HCT116 (cell line): ENCODE measurements at regions not wholly inside any gene's neighbourhood (a gene's known extent, or its start where the extent isn't known, plus 50 kb on each side); places are given as distances from the start of the nearest gene placed in this dataset.

ENCODE experiments used
- ATAC-seq: fragments of 200-7000 bp; cut with Tn5 transposase; 2 replicates; pipeline ENCODE4 v1.9.1; 2020; ENCODE audit warnings: mild to moderate bottlenecking, moderate library complexity
- BruUV-seq: library from RNA; stranded (reverse); fragments of 400-500 nt; replicated peaks from 2 replicates; lab custom pipeline; 2021; lab: Mats Ljungman, UMichigan
- CTCF ChIA-PET: fragments of 300-600 bp; sonication (Branson Sonifier 250); formaldehyde crosslinking; loops from one replicate; lab custom pipeline; 2021; ENCODE audit warnings: antibody characterized with exemption; lab: Charles Lee
- POLR2A ChIA-PET: fragments of 300-600, 350-600 bp; sonication (Branson Sonifier 250); formaldehyde crosslinking; loops from one replicate; lab custom pipeline; 2021; ENCODE audit warnings: antibody characterized with exemption; lab: Charles Lee
- RAD21 ChIA-PET, 2 experiments: fragments of 300-600 bp; sonication (Branson Sonifier 250); formaldehyde crosslinking; loops; one replicate each; lab custom pipeline; 2023; ENCODE audit warnings: low total read pairs in 2 of 2; ENCODE audit not compliant: uncharacterized antibody in 2 of 2, unreplicated experiment in 2 of 2, low non-redundant PET in 1 of 2; lab: Charles Lee
- DNase-seq: peaks from one replicate; pipeline ENCODE4 v3.0.0-alpha.2; 2010; ENCODE audit warnings: low read depth, low spot score
- H2AFZ ChIP-seq: fragments of 200-600 bp; shearing (Covaris generic), sonication (generic); 2 replicates; pipeline ENCODE4 v1.6.1; 2017; ENCODE audit warnings: low read depth, mixed run types, mixed read lengths, antibody characterized with exemption, low read length; ENCODE audit not compliant: poor library complexity, severe bottlenecking
- H3K27ac ChIP-seq: 2 replicates; pipeline ENCODE4 v1.5.1; 2012; ENCODE audit warnings: low read depth, low read length
- H3K27me3 ChIP-seq: fragments of 200-600 bp; sonication (generic); 2 replicates; pipeline ENCODE4 v1.6.1; 2016; ENCODE audit warnings: mixed run types, low read length, mixed read lengths; ENCODE audit not compliant: insufficient read depth
- H3K36me3 ChIP-seq, 2 experiments: fragments of 200-500 bp in 1 of 2; fragments of 200-600 bp in 1 of 2; sonication (Bioruptor generic) in 1 of 2; sonication (generic) in 1 of 2; 2 replicates each; pipeline versions ENCODE4 v1.5.1 to v1.6.1; 2014 to 2016; ENCODE audit warnings: low read length in 2 of 2, inconsistent platforms in 1 of 2, mixed read lengths in 1 of 2, mixed run types in 1 of 2; ENCODE audit not compliant: insufficient read depth in 2 of 2, control insufficient read depth in 1 of 2
- H3K4me1 ChIP-seq, 2 experiments: fragments of 200-600 bp in 1 of 2; sonication (generic) in 1 of 2; 2 replicates each; pipeline versions ENCODE4 v1.5.1 to v1.6.1; 2012 to 2017; ENCODE audit warnings: low read length in 2 of 2, inconsistent platforms in 1 of 2, mild to moderate bottlenecking in 1 of 2, mixed read lengths in 1 of 2, mixed run types in 1 of 2, moderate library complexity in 1 of 2; ENCODE audit not compliant: insufficient read depth in 2 of 2, control insufficient read depth in 1 of 2
- H3K4me2 ChIP-seq: fragments of 200-600 bp; sonication (generic); 2 replicates; pipeline ENCODE4 v1.6.1; 2017; ENCODE audit warnings: mixed run types, low read length, mixed read lengths
- H3K4me3 ChIP-seq, 2 experiments: fragments of 200-600 bp in 1 of 2; sonication (generic) in 1 of 2; replicated peaks in 1 of 2; 2 replicates each; pipeline ENCODE4 v1.5.1; 2011 to 2016; ENCODE audit warnings: low read length in 2 of 2, control low read depth in 1 of 2, low read depth in 1 of 2, mild to moderate bottlenecking in 1 of 2, mixed read lengths in 1 of 2, mixed run types in 1 of 2
- H3K79me2 ChIP-seq: fragments of 200-600 bp; sonication (generic); 2 replicates; pipeline ENCODE4 v1.6.1; 2017; ENCODE audit warnings: mild to moderate bottlenecking, mixed run types, low read length, moderate library complexity, mixed read lengths; ENCODE audit not compliant: insufficient read depth
- H3K9ac ChIP-seq: fragments of 200-600 bp; sonication (generic); 2 replicates; pipeline ENCODE4 v1.6.1; 2016; ENCODE audit warnings: low read length, mixed read lengths
- H3K9me2 ChIP-seq: fragments of 200-600 bp; sonication (generic), shearing (Covaris generic); 2 replicates; pipeline ENCODE4 v1.6.1; 2017; ENCODE audit warnings: mixed run types, mild to moderate bottlenecking, moderate library complexity; ENCODE audit not compliant: insufficient read depth
- H3K9me3 ChIP-seq, 2 experiments: fragments of 200-500 bp in 1 of 2; fragments of 200-600 bp in 1 of 2; sonication (Bioruptor generic) in 1 of 2; sonication (generic) in 1 of 2; 2 replicates each; pipeline ENCODE4 v1.6.1; 2014 to 2017; ENCODE audit warnings: low read length in 2 of 2, mixed read lengths in 2 of 2, inconsistent platforms in 1 of 2, low read depth in 1 of 2, mild to moderate bottlenecking in 1 of 2, mixed run types in 1 of 2, moderate library complexity in 1 of 2; ENCODE audit not compliant: control insufficient read depth in 1 of 2, insufficient read depth in 1 of 2
- H4K20me1 ChIP-seq: fragments of 200-600 bp; sonication (generic), shearing (Covaris generic); 2 replicates; pipeline ENCODE4 v1.6.1; 2017; ENCODE audit warnings: mixed run types, mild to moderate bottlenecking, moderate library complexity; ENCODE audit not compliant: insufficient read depth
- CBX3 ChIP-seq: IDR thresholded peaks from 2 replicates; pipeline ENCODE4 v1.6.1; 2012; ENCODE audit warnings: low read depth
- CEBPB ChIP-seq: IDR thresholded peaks from 2 replicates; pipeline ENCODE4 v1.6.1; 2012; ENCODE audit warnings: low read depth
- CTCF ChIP-seq, 3 experiments: fragments of 200-600 bp in 1 of 3; sonication (generic) in 1 of 3; IDR thresholded peaks in 2 of 3; conservative IDR thresholded peaks in 1 of 3; 2 replicates each; pipeline ENCODE4 v1.5.1; 2012 to 2017; ENCODE audit warnings: low read depth in 2 of 3, low read length in 2 of 3, antibody characterized with exemption in 1 of 3, borderline replicate concordance in 1 of 3, control low read depth in 1 of 3, mild to moderate bottlenecking in 1 of 3, mixed read lengths in 1 of 3, mixed run types in 1 of 3, moderate library complexity in 1 of 3; ENCODE audit not compliant: insufficient read depth in 1 of 3
- EGR1 ChIP-seq: IDR thresholded peaks from 2 replicates; pipeline ENCODE4 v1.6.1; 2012; ENCODE audit warnings: low read depth
- ELF1 ChIP-seq: IDR thresholded peaks from 2 replicates; pipeline ENCODE4 v1.6.1; 2012; ENCODE audit warnings: low read depth, borderline replicate concordance
- EZH2 ChIP-seq: fragments of 200-600 bp; sonication (generic); IDR thresholded peaks from 2 replicates; pipeline ENCODE4 v1.6.1; 2017; ENCODE audit warnings: antibody characterized with exemption, mixed run types
- EZH2phosphoT487 ChIP-seq: fragments of 200-600 bp; IDR thresholded peaks from 2 replicates; pipeline ENCODE4 v1.6.1; 2018; ENCODE audit warnings: antibody characterized with exemption, borderline replicate concordance
- FOSL1 ChIP-seq: IDR thresholded peaks from 2 replicates; pipeline ENCODE4 v1.6.1; 2012; ENCODE audit warnings: low read depth
- SIN3A ChIP-seq: IDR thresholded peaks from 2 replicates; pipeline ENCODE4 v1.6.1; 2012; ENCODE audit warnings: low read depth
- SP1 ChIP-seq: IDR thresholded peaks from 2 replicates; pipeline ENCODE4 v1.6.1; 2012; ENCODE audit warnings: low read depth
- YY1 ChIP-seq: IDR thresholded peaks from 2 replicates; pipeline ENCODE4 v1.6.1; 2011; ENCODE audit warnings: low read length, low read depth, moderate library complexity, mild to moderate bottlenecking; ENCODE audit not compliant: insufficient replicate concordance; ENCODE audit errors: extremely low read depth
- ZBTB33 ChIP-seq: IDR thresholded peaks from 2 replicates; pipeline ENCODE4 v1.6.1; 2011; ENCODE audit warnings: mild to moderate bottlenecking, low read length, moderate library complexity; ENCODE audit not compliant: insufficient replicate concordance; ENCODE audit errors: extremely low read depth
- ZFX ChIP-seq: fragments of 450-650 bp; IDR thresholded peaks from 2 replicates; pipeline ENCODE4 v1.6.1; 2017
- ZNF274 ChIP-seq: fragments of 200-500 bp; sonication (Bioruptor generic); IDR thresholded peaks from 2 replicates; pipeline ENCODE4 v1.6.1; 2014; ENCODE audit warnings: mild to moderate bottlenecking, low read depth, low read length, inconsistent platforms
- intact Hi-C: fragments of 100-400 bp; cut with micrococcal nuclease; formaldehyde crosslinking; loops from 2 replicates; pipeline ENCODE4 v1.10.0; 2022
- TF ChIP-seq, protein P1 (sequence below): IDR thresholded peaks from 2 replicates; pipeline ENCODE4 v1.6.1; 2012

GRCh38 chr19:31013384-31014020 is 335.7 kb downstream of the TSHZ3 start (continued):
- TF ChIP-seq CTCF (IDR thresholded peaks at IDR 0.05 in 2 of 3, conservative IDR thresholded peaks at IDR 0.05 in 1 of 3; ENCODE audit: borderline replicate concordance in 1 of 3, insufficient read depth in 1 of 3, low read depth in 2 of 3, low read length in 2 of 3): no peak
- TF ChIP-seq, all 23 proteins: peak for 0

- ChIA-PET POLR2A (no interaction called here), RAD21 (no interaction called here), CTCF (no interaction called here)
- Histone ChIP-seq H4K20me1 (no peaks in the 10 kb centered on the region), H3K4me2 (no peak overlapping the region), H3K4me1 (no peaks in the 10 kb centered on the region), H3K9me3 (peaks cover 9 to 16% of the 10 kb centered on the region in 2 experiments; a peak in 2 of 4 replicates), H3K9me2 (no peaks in the 10 kb centered on the region), H3K9ac (no peak overlapping the region), H3K27ac (no peak overlapping the region), H2AFZ (no peak overlapping the region), H3K4me3 (no peak overlapping the region), H3K79me2 (no peaks in the 10 kb centered on the region), H3K36me3 (no peaks in the 10 kb centered on the region), H3K27me3 (no peaks in the 10 kb centered on the region)
- DNase-seq: no peak
- no peak for TF ChIP-seq CBX3
- TF ChIP-seq CEBPB: no peak
- no peak for TF ChIP-seq SIN3A
- TF ChIP-seq ELF1: no peak
- no peak for TF ChIP-seq ZFX
- TF ChIP-seq, protein P1, sequence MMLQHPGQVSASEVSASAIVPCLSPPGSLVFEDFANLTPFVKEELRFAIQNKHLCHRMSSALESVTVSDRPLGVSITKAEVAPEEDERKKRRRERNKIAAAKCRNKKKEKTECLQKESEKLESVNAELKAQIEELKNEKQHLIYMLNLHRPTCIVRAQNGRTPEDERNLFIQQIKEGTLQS: no peak
- TF ChIP-seq EZH2phosphoT487: no peak
- no peak for TF ChIP-seq YY1
- no peak for TF ChIP-seq FOSL1
- TF ChIP-seq EGR1: no peak
- TF ChIP-seq ZNF274: no peak
- no peak for TF ChIP-seq SP1
- TF ChIP-seq EZH2: no peak
- no peak for TF ChIP-seq ZBTB33
- ATAC-seq: no peak
- intact Hi-C loops: no loop called here
- BruUV-seq: no TSS peak
Observed at GRCh38 chr19:31002518-31003244, 346.6 kb downstream of the TSHZ3 start.
